ENCODE measurements at regions not wholly inside any gene's neighbourhood (a gene's known extent, or its start where the extent isn't known, plus 50 kb on each side); places are given as distances from the start of the nearest gene placed in this dataset.

- TF ChIP-seq HMG20A (CRISPR knock-in tag; conservative IDR thresholded peaks at IDR 0.05) (no peak), THRAP3 (IDR thresholded peaks at IDR 0.05; ENCODE audit: borderline replicate concordance) (no peak), MYNN (IDR thresholded peaks at IDR 0.05) (no peak), MYNN (CRISPR knock-in tag; IDR thresholded peaks at IDR 0.05) (no peak), TCF7L2 (IDR thresholded peaks at IDR 0.05; ENCODE audit: low read depth, low read length) (no peak), RBM25 (IDR thresholded peaks at IDR 0.05; ENCODE audit: low read depth, low read length, severe bottlenecking) (no peak), MXI1 (IDR thresholded peaks at IDR 0.05; ENCODE audit: low read depth, low read length) (no peak), ZBTB33 (CRISPR knock-in tag; IDR thresholded peaks at IDR 0.05) (no peak), ZNF436 (CRISPR knock-in tag; IDR thresholded peaks at IDR 0.05) (no peak), CHD2 (IDR thresholded peaks at IDR 0.05; ENCODE audit: low read depth, low read length) (no peak), JUND (IDR thresholded peaks at IDR 0.05; ENCODE audit: borderline replicate concordance, low read depth, low read length) (no peak), JUND (tag; IDR thresholded peaks at IDR 0.05; ENCODE audit: borderline replicate concordance, low read depth, low read length) (no peak), KLF13 (tag; IDR thresholded peaks at IDR 0.05; ENCODE audit: borderline replicate concordance, low read depth) (no peak), RBFOX2 (IDR thresholded peaks at IDR 0.05; ENCODE audit: low read depth, low read length) (no peak), RHOXF2B (CRISPR knock-in tag; conservative IDR thresholded peaks at IDR 0.05) (no peak), CHD4 (IDR thresholded peaks at IDR 0.05; ENCODE audit: insufficient read depth, insufficient replicate concordance, low read depth, low read length, poor library complexity, severe bottlenecking) (no peak), GABPB1 (CRISPR knock-in tag; IDR thresholded peaks at IDR 0.05) (no peak), CCAR2 (IDR thresholded peaks at IDR 0.05; ENCODE audit: low read depth, low read length) (no peak)
Measured at GRCh38 chr12:97758586-97758985, 296.0 kb downstream of the RMST start (continued).

Data from K562 (cell line).